ENCODE measurements at regions not wholly inside any gene's neighbourhood (a gene's known extent, or its start where the extent isn't known, plus 50 kb on each side); places are given as distances from the start of the nearest gene placed in this dataset.

DNA sequence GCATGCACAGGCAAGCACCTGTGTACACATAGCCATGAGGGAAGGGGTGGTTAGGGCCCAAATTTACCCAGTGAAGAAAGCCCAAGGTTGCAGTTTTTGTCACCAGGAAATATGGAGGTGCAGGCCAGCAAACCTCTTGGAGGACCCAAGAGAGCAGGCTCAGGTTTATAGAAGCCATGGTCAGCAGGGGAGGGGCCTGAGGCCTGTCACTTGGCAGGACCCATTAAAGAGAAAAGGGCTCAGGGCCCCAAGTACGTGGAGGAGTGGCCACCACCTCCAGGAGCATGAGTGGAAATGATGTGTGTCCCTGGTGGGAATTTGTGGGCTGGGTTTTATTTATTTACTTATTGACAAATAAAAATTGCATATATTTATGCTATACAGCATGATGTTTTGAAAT lies 192.9 kb downstream of the HAUS1 start:
- no peaks in the 10 kb centered on the region for H3K27me3 ChIP-seq (ENCODE audit: low read length)
- H4K20me1 ChIP-seq (ENCODE audit: low read length): no peaks in the 10 kb centered on the region
- POLR2A ChIA-PET (ENCODE audit: unreplicated experiment): no interaction called here
- no TSS peak for BruUV-seq (replicated peaks)
- H3K4me2 ChIP-seq (ENCODE audit: low read length): no peak overlapping the region
- H2AFZ ChIP-seq (ENCODE audit: low read length): no peak overlapping the region
- H3K9ac ChIP-seq (ENCODE audit: low read length): no peak overlapping the region
- ATAC-seq: no peak
- intact Hi-C loops (cut with micrococcal nuclease): no loop called here
- TF ChIP-seq, protein P1, sequence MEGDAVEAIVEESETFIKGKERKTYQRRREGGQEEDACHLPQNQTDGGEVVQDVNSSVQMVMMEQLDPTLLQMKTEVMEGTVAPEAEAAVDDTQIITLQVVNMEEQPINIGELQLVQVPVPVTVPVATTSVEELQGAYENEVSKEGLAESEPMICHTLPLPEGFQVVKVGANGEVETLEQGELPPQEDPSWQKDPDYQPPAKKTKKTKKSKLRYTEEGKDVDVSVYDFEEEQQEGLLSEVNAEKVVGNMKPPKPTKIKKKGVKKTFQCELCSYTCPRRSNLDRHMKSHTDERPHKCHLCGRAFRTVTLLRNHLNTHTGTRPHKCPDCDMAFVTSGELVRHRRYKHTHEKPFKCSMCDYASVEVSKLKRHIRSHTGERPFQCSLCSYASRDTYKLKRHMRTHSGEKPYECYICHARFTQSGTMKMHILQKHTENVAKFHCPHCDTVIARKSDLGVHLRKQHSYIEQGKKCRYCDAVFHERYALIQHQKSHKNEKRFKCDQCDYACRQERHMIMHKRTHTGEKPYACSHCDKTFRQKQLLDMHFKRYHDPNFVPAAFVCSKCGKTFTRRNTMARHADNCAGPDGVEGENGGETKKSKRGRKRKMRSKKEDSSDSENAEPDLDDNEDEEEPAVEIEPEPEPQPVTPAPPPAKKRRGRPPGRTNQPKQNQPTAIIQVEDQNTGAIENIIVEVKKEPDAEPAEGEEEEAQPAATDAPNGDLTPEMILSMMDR (conservative IDR thresholded peaks at IDR 0.05; ENCODE audit: low read depth, low read length): no peak
- no peak for TF ChIP-seq EZH2 (IDR thresholded peaks at IDR 0.05; ENCODE audit: low read length, unreplicated experiment)
- no peak for TF ChIP-seq EZH2phosphoT487 (IDR thresholded peaks at IDR 0.05; ENCODE audit: borderline replicate concordance, low read length)
- H3K36me3 ChIP-seq (ENCODE audit: low read depth, low read length): no peaks in the 10 kb centered on the region
- H3K9me3 ChIP-seq (ENCODE audit: low read length): no peaks in the 10 kb centered on the region
- H3K79me2 ChIP-seq (ENCODE audit: low read length): no peaks in the 10 kb centered on the region
- H3K27ac ChIP-seq (ENCODE audit: low read length): no peak overlapping the region
- H3K4me3 ChIP-seq (ENCODE audit: low read length): no peak overlapping the region
- no peak for DNase-seq
- H3K9me2 ChIP-seq (replicated peaks; ENCODE audit: low read length): no peaks in the 10 kb centered on the region
- no peaks in the 10 kb centered on the region; the same call in 1 of the 2 replicates for H3K4me1 ChIP-seq (ENCODE audit: insufficient read depth, low read length)
- H3F3A ChIP-seq (ENCODE audit: low read length, unreplicated experiment): no peaks in the 10 kb centered on the region
- CTCF ChIA-PET: no interaction called here

DNA sequence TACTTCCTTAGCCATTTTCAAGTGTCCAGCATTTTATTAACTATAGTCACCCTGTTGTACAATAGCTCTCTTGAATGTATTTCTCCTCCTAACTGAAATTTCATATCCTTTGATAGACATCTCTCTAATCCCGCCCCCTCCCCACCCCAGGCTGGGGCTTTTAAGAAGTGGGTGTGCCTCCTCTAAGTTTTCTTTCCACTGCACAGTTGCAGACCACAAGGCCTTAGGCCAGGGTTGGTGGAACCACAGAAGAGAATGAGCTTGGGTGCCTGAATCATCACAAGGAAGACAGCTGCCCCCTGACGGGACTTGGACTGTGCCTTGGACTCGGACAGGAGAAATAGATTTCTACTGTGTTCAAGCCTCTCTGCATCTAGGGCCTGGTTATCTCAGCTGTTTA lies 193.4 kb downstream of the HAUS1 start:
- CTCF ChIA-PET: no interaction called here
- Histone ChIP-seq H3K79me2 (ENCODE audit: low read length) (no peaks in the 10 kb centered on the region), H3K4me3 (ENCODE audit: low read length) (no peak overlapping the region), H3K9ac (ENCODE audit: low read length) (no peak overlapping the region), H4K20me1 (ENCODE audit: low read length) (no peaks in the 10 kb centered on the region), H3K36me3 (ENCODE audit: low read depth, low read length) (no peaks in the 10 kb centered on the region), H3K9me2 (replicated peaks; ENCODE audit: low read length) (no peaks in the 10 kb centered on the region), H3K27ac (ENCODE audit: low read length) (no peak overlapping the region), H3K9me3 (ENCODE audit: low read length) (no peaks in the 10 kb centered on the region), H2AFZ (ENCODE audit: low read length) (no peak overlapping the region), H3K4me2 (ENCODE audit: low read length) (no peak overlapping the region), H3K4me1 (ENCODE audit: insufficient read depth, low read length) (no peaks in the 10 kb centered on the region; the same call in 1 of the 2 replicates), H3F3A (ENCODE audit: low read length, unreplicated experiment) (no peaks in the 10 kb centered on the region), H3K27me3 (ENCODE audit: low read length) (no peaks in the 10 kb centered on the region)
- ATAC-seq: no peak
- TF ChIP-seq, protein P1 (conservative IDR thresholded peaks at IDR 0.05; ENCODE audit: low read depth, low read length): no peak
- TF ChIP-seq EZH2phosphoT487 (IDR thresholded peaks at IDR 0.05; ENCODE audit: borderline replicate concordance, low read length): no peak
- no peak for TF ChIP-seq EZH2 (IDR thresholded peaks at IDR 0.05; ENCODE audit: low read length, unreplicated experiment)
- POLR2A ChIA-PET (ENCODE audit: unreplicated experiment): no interaction called here
- intact Hi-C loops (cut with micrococcal nuclease): no loop called here
- DNase-seq: no peak
- no TSS peak for BruUV-seq (replicated peaks)

DNA sequence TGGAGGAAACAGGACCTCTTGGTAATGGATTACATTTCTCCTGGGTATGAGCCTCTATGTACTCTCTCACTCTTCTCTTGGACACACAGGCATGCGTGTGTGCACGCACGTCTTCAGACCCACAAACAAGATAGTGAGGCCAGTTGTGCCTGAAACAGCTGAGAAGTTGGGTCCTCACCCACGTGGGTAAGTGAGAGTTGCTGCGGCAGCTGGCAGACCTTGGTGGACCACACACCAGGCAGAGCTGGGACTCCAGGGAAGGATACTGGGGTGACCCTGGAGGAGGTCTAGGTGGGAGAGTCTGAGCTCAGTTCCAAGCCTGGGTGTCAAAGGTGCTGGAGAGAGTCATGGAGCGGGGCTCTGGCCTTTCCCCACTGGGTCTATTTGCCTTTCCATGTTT lies 194.3 kb downstream of the HAUS1 start:
- Histone ChIP-seq H3K36me3 (ENCODE audit: low read depth, low read length) (no peaks in the 10 kb centered on the region), H3K79me2 (ENCODE audit: low read length) (no peaks in the 10 kb centered on the region), H3K4me3 (ENCODE audit: low read length) (no peak overlapping the region), H3K9me3 (ENCODE audit: low read length) (no peaks in the 10 kb centered on the region), H2AFZ (ENCODE audit: low read length) (no peak overlapping the region), H3K9ac (ENCODE audit: low read length) (no peak overlapping the region), H3K9me2 (replicated peaks; ENCODE audit: low read length) (no peaks in the 10 kb centered on the region), H3F3A (ENCODE audit: low read length, unreplicated experiment) (no peaks in the 10 kb centered on the region), H4K20me1 (ENCODE audit: low read length) (no peaks in the 10 kb centered on the region), H3K27me3 (ENCODE audit: low read length) (no peaks in the 10 kb centered on the region), H3K27ac (ENCODE audit: low read length) (no peak overlapping the region), H3K4me2 (ENCODE audit: low read length) (no peak overlapping the region), H3K4me1 (ENCODE audit: insufficient read depth, low read length) (no peaks in the 10 kb centered on the region; the same call in 1 of the 2 replicates)
- TF ChIP-seq, protein P1 (conservative IDR thresholded peaks at IDR 0.05; ENCODE audit: low read depth, low read length): no peak
- no peak for TF ChIP-seq EZH2phosphoT487 (IDR thresholded peaks at IDR 0.05; ENCODE audit: borderline replicate concordance, low read length)
- no peak for TF ChIP-seq EZH2 (IDR thresholded peaks at IDR 0.05; ENCODE audit: low read length, unreplicated experiment)
- no peak for DNase-seq
- ATAC-seq: no peak
- BruUV-seq (replicated peaks): no TSS peak
- intact Hi-C loops (cut with micrococcal nuclease): no loop called here
- POLR2A ChIA-PET (ENCODE audit: unreplicated experiment): no interaction called here
- CTCF ChIA-PET: no interaction called here
